ENCODE measurements at regions not wholly inside any gene's neighbourhood (a gene's known extent, or its start where the extent isn't known, plus 50 kb on each side); places are given as distances from the start of the nearest gene placed in this dataset.

DNA sequence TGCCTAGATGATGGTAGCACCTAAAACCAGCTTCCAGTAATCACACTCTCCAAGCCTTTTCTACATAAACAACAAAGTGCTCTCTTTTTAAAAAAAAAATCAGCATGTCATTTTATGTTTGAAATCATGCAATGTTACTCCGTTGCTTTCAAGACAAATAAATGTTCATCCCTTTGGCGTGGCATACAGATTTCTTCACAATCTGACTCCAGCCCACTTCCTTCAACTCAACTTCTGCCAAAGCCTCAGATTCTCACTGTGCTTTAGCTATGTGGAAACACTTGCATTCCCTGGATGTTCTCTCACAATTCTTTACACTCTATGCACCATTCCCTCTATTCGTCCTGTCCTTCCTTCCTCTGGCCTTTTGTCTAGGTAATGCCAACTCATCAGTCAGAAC, 206.3 kb upstream of the BLID start:
- Mint-ChIP-seq H3K36me3 (ENCODE audit: insufficient read depth, unreplicated experiment) (no peaks in the 10 kb centered on the region), H3K9me3 (ENCODE audit: low read depth, unreplicated experiment) (no peaks in the 10 kb centered on the region), H3K4me3 (ENCODE audit: low read depth, unreplicated experiment) (no peak overlapping the region), H3K4me1 (ENCODE audit: low read depth, unreplicated experiment) (no peaks in the 10 kb centered on the region), H3K27me3 (ENCODE audit: unreplicated experiment) (peaks cover 44% of the 10 kb centered on the region), H3K27ac (ENCODE audit: unreplicated experiment) (no peak overlapping the region)
- BruUV-seq (replicated peaks): no TSS peak
- CTCF ChIA-PET: no interaction called here
- intact Hi-C loops (cut with micrococcal nuclease; ENCODE audit: unreplicated experiment): no loop called here
- no peak for TF ChIP-seq CTCF (IDR thresholded peaks at IDR 0.05; ENCODE audit: unreplicated experiment)
- DNase-seq: no peak

GRCh38 chr11:122320671-122321070, 204.7 kb upstream of the BLID start:
- no peaks in the 10 kb centered on the region for H3K4me1 Mint-ChIP-seq (ENCODE audit: low read depth, unreplicated experiment)
- no peak for DNase-seq
- TF ChIP-seq CTCF (IDR thresholded peaks at IDR 0.05; ENCODE audit: unreplicated experiment): no peak
- CTCF ChIA-PET: no interaction called here
- peaks cover 44% of the 10 kb centered on the region for H3K27me3 Mint-ChIP-seq (ENCODE audit: unreplicated experiment)
- H3K9me3 Mint-ChIP-seq (ENCODE audit: low read depth, unreplicated experiment): no peaks in the 10 kb centered on the region
- BruUV-seq (replicated peaks): no TSS peak
- intact Hi-C loops (cut with micrococcal nuclease; ENCODE audit: unreplicated experiment): no loop called here
- no peaks in the 10 kb centered on the region for H3K36me3 Mint-ChIP-seq (ENCODE audit: insufficient read depth, unreplicated experiment)
- no peak overlapping the region for H3K27ac Mint-ChIP-seq (ENCODE audit: unreplicated experiment)
- H3K4me3 Mint-ChIP-seq (ENCODE audit: low read depth, unreplicated experiment): no peak overlapping the region

DNA sequence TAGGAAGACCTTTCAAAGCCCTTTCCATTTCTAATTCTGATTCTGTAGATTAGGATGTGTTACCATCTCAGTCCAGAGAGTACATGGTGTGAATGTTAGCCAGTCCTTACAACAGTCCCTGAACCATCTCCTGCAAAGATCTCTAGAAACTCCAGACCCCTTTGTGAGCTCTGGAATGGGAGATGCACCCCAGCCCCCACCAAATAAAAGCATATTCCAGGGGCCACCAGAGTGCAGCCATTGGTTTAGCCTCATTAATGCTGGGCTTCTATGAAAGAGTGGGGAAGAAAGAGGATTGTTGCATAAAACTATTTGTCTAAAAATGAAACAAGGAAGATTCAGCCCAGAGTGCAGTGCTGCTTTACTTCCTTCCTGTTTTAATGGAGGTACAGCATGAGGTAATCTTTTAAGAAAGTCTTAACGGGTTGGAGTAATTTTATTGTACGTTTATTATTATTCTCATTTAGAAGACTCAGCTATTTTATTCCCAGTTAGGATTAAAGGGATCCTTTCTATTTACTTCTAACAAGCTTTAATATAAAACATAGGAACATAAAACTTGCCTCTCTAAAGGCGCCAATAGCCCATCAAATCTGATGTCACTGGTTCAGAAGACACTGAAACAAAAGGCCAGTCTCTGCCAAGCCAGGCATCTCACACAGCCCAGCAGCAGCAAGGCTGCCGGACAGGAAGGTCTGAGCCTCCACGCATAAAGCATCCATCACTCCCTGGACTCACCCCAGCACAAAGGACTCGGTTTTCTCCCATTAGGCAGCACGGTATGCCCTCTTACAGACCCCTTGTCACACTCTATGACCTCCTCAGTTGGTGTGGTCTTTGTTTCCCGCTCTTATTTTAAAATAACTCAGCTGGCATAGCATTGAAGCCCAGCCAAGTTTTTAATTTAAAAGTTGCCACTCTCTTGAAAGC, 203.9 kb upstream of the BLID start:
- Mint-ChIP-seq H3K4me1 (ENCODE audit: low read depth, unreplicated experiment) (no peaks in the 10 kb centered on the region), H3K4me3 (ENCODE audit: low read depth, unreplicated experiment) (no peak overlapping the region), H3K9me3 (ENCODE audit: low read depth, unreplicated experiment) (no peaks in the 10 kb centered on the region), H3K27me3 (ENCODE audit: unreplicated experiment) (peaks cover 41% of the 10 kb centered on the region), H3K27ac (ENCODE audit: unreplicated experiment) (no peak overlapping the region), H3K36me3 (ENCODE audit: insufficient read depth, unreplicated experiment) (no peaks in the 10 kb centered on the region)
- intact Hi-C loops (cut with micrococcal nuclease; ENCODE audit: unreplicated experiment): no loop called here
- no peak for DNase-seq
- no peak for TF ChIP-seq CTCF (IDR thresholded peaks at IDR 0.05; ENCODE audit: unreplicated experiment)
- CTCF ChIA-PET: no interaction called here
- no TSS peak for BruUV-seq (replicated peaks)

DNA sequence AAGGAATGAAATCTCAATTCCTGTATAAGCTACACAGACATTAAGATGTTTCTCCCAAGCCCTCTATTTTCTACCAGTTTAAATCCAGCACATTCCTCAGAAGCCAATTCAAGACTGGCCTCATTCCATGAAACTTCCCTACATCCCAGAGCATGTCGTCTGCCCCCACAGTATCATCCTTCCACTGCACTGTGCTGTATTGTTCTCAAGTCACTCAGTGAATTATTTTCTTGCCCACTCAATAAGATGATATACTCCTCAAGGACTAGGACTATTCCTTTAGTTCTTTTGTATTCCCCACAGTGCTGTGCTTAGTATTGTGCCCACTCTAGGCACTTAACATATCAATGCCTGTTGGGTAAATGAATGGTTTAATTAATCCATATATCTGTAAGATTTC, 203.1 kb upstream of the BLID start:
- peaks cover 33% of the 10 kb centered on the region for H3K27me3 Mint-ChIP-seq (ENCODE audit: unreplicated experiment)
- TF ChIP-seq CTCF (IDR thresholded peaks at IDR 0.05; ENCODE audit: unreplicated experiment): no peak
- no peak for DNase-seq
- H3K9me3 Mint-ChIP-seq (ENCODE audit: low read depth, unreplicated experiment): no peaks in the 10 kb centered on the region
- no peaks in the 10 kb centered on the region for H3K4me1 Mint-ChIP-seq (ENCODE audit: low read depth, unreplicated experiment)
- no TSS peak for BruUV-seq (replicated peaks)
- no peak overlapping the region for H3K27ac Mint-ChIP-seq (ENCODE audit: unreplicated experiment)
- no peaks in the 10 kb centered on the region for H3K36me3 Mint-ChIP-seq (ENCODE audit: insufficient read depth, unreplicated experiment)
- intact Hi-C loops (cut with micrococcal nuclease; ENCODE audit: unreplicated experiment): no loop called here
- CTCF ChIA-PET: no interaction called here
- H3K4me3 Mint-ChIP-seq (ENCODE audit: low read depth, unreplicated experiment): no peak overlapping the region

All from Calu3 (cell line).